ENCODE measurements at regions not wholly inside any gene's neighbourhood (a gene's known extent, or its start where the extent isn't known, plus 50 kb on each side); places are given as distances from the start of the nearest gene placed in this dataset.
"Not testable (repeated sequence)": the region's sequence is repeated elsewhere in the genome, so short reads cannot be mapped to it uniquely, and the experiment has no call there.

DNA sequence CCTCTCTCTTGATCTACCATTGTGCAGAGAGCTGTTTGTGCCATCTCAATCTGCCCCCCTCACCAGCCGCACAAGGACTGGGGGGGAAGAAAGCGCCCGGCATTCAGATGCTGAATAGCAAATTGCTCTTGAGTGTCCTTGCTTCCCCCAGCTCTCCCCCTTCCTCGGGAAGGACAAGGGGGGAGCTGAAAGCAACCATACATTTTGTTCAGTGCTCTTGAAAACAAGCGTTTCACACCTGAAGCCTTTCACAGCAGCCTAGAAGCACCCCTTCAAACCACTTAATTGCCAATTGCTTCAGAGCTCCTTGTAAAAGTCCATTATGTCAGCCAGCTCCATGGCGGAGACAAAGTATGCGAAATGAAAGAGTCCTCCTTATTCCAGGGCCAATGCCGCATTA, 540.1 kb downstream of the NR2F2 start:
- CTCF ChIA-PET (ENCODE audit: unreplicated experiment), result no interaction called here
- no peaks in the 10 kb centered on the region for H3K9me2 ChIP-seq (ENCODE audit: insufficient read depth, low read length)
- intact Hi-C loops (cut with micrococcal nuclease; ENCODE audit: unreplicated experiment), result no loop called here
- H4K20me1 ChIP-seq (ENCODE audit: insufficient read depth, low read length), result no peaks in the 10 kb centered on the region
- no peak overlapping the region for H3K4me3 ChIP-seq (ENCODE audit: low read depth, low read length, poor library complexity, severe bottlenecking)
- no TSS peak for BruUV-seq (replicated peaks)
- no peaks in the 10 kb centered on the region for H3K4me1 ChIP-seq (ENCODE audit: insufficient read depth, low read length, poor library complexity, severe bottlenecking)
- H3K4me2 ChIP-seq (ENCODE audit: low read length), result no peak overlapping the region
- H3K79me2 ChIP-seq (ENCODE audit: insufficient read depth, low read depth, low read length), result no peaks in the 10 kb centered on the region
- TF ChIP-seq, protein P1, sequence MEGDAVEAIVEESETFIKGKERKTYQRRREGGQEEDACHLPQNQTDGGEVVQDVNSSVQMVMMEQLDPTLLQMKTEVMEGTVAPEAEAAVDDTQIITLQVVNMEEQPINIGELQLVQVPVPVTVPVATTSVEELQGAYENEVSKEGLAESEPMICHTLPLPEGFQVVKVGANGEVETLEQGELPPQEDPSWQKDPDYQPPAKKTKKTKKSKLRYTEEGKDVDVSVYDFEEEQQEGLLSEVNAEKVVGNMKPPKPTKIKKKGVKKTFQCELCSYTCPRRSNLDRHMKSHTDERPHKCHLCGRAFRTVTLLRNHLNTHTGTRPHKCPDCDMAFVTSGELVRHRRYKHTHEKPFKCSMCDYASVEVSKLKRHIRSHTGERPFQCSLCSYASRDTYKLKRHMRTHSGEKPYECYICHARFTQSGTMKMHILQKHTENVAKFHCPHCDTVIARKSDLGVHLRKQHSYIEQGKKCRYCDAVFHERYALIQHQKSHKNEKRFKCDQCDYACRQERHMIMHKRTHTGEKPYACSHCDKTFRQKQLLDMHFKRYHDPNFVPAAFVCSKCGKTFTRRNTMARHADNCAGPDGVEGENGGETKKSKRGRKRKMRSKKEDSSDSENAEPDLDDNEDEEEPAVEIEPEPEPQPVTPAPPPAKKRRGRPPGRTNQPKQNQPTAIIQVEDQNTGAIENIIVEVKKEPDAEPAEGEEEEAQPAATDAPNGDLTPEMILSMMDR (conservative IDR thresholded peaks at IDR 0.05; ENCODE audit: low read length), result no peak
- no peak for TF ChIP-seq EZH2phosphoT487 (IDR thresholded peaks at IDR 0.05; ENCODE audit: borderline replicate concordance, low read depth, low read length)
- no peak overlapping the region for H3K27ac ChIP-seq (ENCODE audit: low read depth, low read length, poor library complexity, severe bottlenecking)
- POLR2A ChIA-PET, result interaction anchor here (0.5 kb wide), 1 partner anchor 509 kb away, joined by 3 read pairs; no protein-coding TSS in a partner anchor
- no peaks in the 10 kb centered on the region for H3K9me3 ChIP-seq (ENCODE audit: low read length)
- no peak overlapping the region for H2AFZ ChIP-seq (ENCODE audit: low read length)
- DNase-seq (ENCODE audit: low spot score), result no peak
- no peaks in the 10 kb centered on the region for H3K36me3 ChIP-seq (ENCODE audit: insufficient read depth, low read length)

DNA sequence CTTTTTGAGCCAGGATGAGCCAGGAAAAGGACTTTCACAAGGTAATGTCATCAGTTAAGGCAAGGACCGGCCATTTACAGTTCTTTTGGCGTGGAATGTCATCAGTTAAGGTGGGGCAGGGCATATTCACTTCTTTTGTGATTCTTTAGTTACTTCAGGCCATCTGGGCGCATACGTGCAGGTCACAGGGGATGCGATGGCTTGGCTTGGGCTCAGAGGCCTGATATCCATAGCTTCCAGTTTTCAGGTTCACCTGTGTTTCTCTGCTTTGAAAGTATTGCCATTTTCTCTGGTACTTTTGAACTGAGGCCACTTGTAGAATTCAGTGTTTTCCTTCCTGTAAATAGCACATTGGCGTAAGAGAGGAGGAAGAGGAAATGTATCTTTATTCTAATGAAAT, 546.9 kb downstream of the NR2F2 start:
- H3K4me1 ChIP-seq (ENCODE audit: insufficient read depth, low read length, poor library complexity, severe bottlenecking); DNase-seq (ENCODE audit: low spot score); H3K79me2 ChIP-seq (ENCODE audit: insufficient read depth, low read depth, low read length); H3K4me2 ChIP-seq (ENCODE audit: low read length); CTCF ChIA-PET (ENCODE audit: unreplicated experiment); intact Hi-C loops (cut with micrococcal nuclease; ENCODE audit: unreplicated experiment); H3K4me3 ChIP-seq (ENCODE audit: low read depth, low read length, poor library complexity, severe bottlenecking); H3K9me2 ChIP-seq (ENCODE audit: insufficient read depth, low read length); BruUV-seq (replicated peaks); POLR2A ChIA-PET; H2AFZ ChIP-seq (ENCODE audit: low read length); H3K36me3 ChIP-seq (ENCODE audit: insufficient read depth, low read length); H3K27ac ChIP-seq (ENCODE audit: low read depth, low read length, poor library complexity, severe bottlenecking); H4K20me1 ChIP-seq (ENCODE audit: insufficient read depth, low read length); H3K9me3 ChIP-seq (ENCODE audit: low read length): not testable (repeated sequence)

DNA sequence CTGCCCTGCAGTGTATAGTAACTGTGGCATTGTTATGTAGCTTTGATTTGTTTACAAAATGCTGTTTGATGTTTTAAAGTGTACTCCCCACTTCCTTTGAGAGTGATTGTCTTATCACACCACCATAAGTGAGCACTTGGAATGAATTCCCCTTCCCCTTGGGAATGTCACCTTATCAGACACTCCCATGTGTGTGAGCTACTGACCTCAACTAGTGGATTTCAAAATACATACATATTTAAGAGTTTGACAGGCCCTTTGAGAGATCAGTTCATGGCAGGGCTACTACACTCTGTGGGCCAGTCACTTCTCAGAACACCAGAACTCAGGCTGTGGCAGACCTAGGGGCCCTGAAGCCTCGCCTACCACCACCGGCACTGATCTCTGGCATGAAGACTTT, 547.6 kb downstream of the NR2F2 start:
- POLR2A ChIA-PET, result interaction anchor here (0.7 kb wide), 1 partner anchor 599 kb away, joined by 3 read pairs; no protein-coding TSS in a partner anchor
- no peak for DNase-seq (ENCODE audit: low spot score)
- TF ChIP-seq, protein P1 (conservative IDR thresholded peaks at IDR 0.05; ENCODE audit: low read length), result no peak
- no peak for TF ChIP-seq EZH2phosphoT487 (IDR thresholded peaks at IDR 0.05; ENCODE audit: borderline replicate concordance, low read depth, low read length)
- Histone ChIP-seq H3K27ac (ENCODE audit: low read depth, low read length, poor library complexity, severe bottlenecking) (no peak overlapping the region), H3K9me3 (ENCODE audit: low read length) (no peaks in the 10 kb centered on the region), H3K4me3 (ENCODE audit: low read depth, low read length, poor library complexity, severe bottlenecking) (no peak overlapping the region), H2AFZ (ENCODE audit: low read length) (no peak overlapping the region), H3K36me3 (ENCODE audit: insufficient read depth, low read length) (no peaks in the 10 kb centered on the region), H3K9me2 (ENCODE audit: insufficient read depth, low read length) (no peaks in the 10 kb centered on the region), H3K4me1 (ENCODE audit: insufficient read depth, low read length, poor library complexity, severe bottlenecking) (no peaks in the 10 kb centered on the region), H3K79me2 (ENCODE audit: insufficient read depth, low read depth, low read length) (no peaks in the 10 kb centered on the region), H4K20me1 (ENCODE audit: insufficient read depth, low read length) (no peaks in the 10 kb centered on the region), H3K4me2 (ENCODE audit: low read length) (no peak overlapping the region)
- no TSS peak for BruUV-seq (replicated peaks)
- CTCF ChIA-PET (ENCODE audit: unreplicated experiment), result no interaction called here
- intact Hi-C loops (cut with micrococcal nuclease; ENCODE audit: unreplicated experiment), result no loop called here
